GM18498 (cell line): ENCODE measurements at regions not wholly inside any gene's neighbourhood (a gene's known extent, or its start where the extent isn't known, plus 50 kb on each side); places are given as distances from the start of the nearest gene placed in this dataset.
"Not testable (repeated sequence)": the region's sequence is repeated elsewhere in the genome, so short reads cannot be mapped to it uniquely, and the experiment has no call there.

Experiments used
- ATAC-seq: cut with Tn5 transposase; IDR thresholded peaks from one replicate; pipeline ENCODE4 v1.9.1; 2021; ENCODE audit warnings: mild to moderate bottlenecking, moderate library complexity; ENCODE audit not compliant: unreplicated experiment

DNA sequence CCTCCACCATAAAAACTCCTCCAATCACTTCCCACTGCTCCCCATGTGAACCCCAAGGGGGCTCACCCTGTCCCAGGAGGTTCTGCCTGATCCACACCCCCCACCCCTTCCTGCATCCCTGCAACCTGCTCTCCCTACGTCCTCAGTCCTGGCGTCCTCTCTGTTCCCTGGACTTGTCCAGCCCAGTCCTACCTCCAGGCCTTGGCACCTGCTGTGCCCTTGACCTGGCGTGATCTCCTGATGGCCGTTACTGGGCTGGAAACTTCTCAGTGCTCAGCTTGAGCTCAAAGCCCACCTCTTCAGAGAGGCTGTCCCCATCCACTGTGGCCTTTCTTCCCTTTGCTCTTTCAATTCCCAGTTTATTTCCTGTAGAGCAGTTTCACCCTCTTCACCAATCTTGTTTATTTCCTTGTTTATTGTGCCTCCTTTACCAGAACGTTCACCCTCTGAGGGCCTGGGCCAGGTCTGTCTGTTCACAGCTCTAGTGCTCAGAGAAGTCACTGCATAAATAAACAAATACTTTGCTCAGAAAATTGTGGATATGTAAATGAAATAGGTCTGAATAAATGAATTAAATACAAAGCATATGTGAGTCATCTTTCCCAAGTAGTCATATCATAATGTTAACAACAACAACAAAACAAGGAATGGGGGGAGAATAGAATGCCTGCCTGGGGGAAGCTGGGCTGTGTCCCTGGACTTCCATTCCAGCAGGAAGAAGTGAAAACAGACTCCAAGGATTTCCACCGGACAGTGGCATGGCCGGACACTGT lies 175.7 kb upstream of the SULF2 start:
- no peak for ATAC-seq

DNA sequence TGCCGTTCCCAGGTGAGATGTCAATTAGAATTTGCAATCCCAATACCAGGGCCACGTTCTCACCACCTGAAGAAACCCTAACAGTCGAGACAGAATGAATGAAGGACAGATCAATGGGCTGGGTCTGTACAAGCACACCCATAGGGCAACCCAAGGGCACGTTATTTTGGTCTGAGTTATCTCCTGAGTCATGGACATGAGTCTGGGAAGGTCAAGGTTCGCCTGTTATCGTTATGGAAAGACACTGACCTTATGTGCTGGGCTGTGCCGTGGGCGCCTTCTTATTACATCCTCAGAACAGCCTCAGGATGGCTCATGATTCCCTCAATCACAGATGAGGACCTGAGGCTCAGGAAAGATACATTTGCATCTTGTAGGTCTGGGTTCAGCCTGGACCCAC lies 175.0 kb upstream of the SULF2 start:
- ATAC-seq, result no peak

DNA sequence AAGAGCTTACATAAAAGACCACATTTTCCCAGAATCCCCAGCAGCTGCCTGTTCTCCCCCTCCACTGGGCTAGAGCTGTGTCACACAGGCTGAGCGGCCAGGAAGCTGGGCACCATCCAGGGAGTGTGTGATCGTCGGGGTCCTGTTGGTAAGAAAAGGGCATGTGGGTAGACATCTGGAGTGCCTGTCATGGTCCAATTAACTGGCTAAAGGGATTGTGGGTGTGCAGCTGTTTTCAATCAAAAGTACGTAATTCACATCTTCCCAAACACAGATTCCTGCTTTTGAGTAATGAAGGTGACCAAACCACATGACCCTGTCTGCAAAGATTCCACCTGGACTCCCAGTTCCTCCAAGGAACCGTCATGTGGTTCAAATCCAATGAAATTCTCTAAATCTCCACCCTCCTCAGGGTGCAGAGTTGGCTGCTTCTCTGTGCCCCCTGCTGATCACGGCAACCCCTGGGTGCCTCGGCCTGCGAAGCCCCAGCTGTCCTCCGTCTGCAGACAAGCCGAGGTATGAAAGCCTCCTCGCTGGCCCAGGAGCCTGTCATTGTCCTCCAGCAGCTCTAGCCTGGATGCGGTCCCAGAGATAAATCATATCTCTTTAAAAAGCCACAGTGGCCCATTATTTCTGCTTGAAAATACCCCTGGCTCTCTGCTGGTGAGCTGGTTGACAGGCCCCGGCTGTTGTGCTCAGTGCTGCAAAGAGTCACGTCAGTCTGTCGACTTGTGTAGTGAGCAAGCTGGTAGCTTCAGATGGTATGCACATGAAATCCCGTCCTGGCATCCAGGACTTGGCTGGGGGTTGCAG lies 172.9 kb upstream of the SULF2 start:
- not testable (repeated sequence) for ATAC-seq

DNA sequence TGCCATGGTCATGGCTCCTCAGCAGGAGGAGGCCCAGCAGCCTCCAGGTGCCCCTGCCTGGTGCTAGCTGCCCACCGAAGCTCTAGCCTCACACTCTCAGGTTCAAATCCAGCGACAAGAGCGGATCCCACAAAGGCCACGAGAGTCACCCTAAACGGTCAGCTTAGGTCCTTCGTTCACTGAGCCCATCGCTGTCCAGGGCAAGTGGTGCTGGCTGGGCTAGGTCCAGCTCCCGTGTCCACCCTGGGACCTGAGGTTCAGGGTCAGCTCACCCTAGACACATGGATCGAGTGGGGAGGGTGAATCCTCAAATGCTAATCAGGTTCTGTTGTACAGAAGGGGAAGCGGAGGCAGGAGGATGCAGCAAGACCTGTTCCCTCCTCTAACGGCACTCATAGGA lies 171.9 kb upstream of the SULF2 start:
- no peak for ATAC-seq

DNA sequence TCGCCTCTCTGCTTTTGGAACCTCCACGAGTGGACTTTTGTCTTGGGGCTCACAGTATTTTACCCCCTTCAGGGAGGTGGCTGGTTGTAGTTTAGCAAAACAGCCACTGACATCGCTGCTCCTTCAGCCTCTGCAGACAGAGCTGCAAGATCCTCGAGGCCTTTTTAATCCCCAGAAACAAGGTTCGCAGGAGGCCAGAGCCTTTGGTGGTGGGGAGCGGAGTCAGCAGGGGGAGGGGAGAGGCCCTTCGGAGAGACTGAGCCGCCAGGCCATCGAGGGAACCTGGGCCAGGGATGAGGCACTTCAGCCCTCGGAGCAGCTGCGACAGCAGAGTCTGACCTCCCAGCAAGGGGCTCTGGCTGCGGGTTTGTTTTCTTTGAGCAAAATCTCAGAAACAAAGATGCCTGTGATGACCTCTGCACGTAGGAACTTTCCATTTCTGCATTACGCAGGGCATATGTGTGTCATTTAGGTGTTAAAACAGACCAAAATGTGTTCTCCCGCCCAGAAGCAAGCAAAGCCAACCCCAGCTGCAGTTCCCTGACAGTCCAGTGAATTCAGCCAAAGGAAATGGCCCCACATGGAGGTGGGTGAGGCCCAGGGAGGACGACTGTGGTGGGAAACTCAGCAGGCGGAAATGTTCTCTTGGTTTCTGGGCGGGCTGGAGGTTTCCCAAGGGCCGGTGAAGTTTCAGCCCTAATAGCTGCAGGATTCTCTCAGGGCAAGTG lies 171.2 kb upstream of the SULF2 start:
- no peak for ATAC-seq

DNA sequence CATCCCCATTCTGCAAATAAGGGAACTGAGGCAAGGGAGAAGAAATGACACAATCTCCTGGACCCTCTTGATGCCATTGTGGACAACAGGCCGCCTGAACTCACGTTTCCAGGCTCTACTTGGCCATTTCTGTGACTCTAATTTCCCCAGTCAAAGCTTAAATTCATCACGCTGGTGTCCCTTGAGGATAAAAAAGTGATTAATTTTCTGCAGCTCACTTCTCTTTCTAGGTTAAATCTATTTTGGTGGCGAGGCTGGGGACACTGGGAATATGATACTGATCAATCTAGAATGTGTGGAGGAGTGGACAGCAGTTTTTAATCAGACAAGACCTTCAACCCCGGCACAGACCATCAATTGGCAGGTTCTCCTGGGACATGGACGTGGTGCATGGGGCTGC lies 168.2 kb upstream of the SULF2 start:
- ATAC-seq, result no peak

DNA sequence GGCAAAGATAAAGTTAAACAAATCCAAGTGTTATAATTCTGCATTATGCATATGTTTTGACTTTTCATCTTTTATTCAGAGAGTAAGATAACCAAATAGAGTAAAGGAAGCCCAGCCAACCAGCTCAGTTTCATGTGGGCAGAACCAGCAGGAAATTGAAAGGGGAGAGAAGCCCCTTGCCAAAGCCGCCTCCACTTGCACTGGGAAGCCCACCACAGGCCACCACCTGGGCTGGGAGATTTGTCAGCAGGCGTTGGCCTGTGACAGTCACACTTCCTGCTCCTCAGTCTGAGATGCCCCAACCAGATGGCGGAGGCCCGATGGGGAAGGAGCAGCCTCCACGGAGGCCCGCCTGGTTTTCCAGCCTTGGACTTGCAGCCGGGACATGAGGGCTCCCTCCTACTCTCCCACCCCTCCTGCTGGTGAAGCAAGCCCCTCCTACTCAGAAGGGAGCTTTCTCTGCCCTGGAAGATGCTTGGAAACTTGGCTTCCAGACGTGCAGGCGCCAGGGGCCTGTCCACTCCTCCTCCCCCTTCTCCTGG lies 166.8 kb upstream of the SULF2 start:
- no peak for ATAC-seq

DNA sequence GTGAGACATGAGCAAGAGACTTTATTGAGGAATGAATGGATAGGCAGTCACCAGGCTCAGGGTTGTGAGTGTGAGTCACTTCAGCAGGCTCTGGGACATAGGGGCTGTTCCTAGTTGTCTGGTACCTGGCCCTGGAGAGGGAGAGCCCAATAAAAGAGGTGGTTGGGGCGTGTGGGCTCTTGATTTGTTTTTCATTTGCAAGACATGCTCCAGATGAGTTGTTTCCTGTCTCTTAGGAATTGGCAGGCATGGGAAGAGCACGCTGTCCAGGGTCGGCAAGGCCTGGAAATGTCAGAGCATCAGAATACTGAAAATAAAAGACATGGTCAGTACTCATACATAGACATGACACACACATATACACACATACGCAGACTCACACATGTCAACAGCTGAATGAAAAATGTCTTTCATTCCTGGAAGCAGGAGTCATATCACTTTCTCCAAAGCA lies 166.3 kb upstream of the SULF2 start:
- no peak for ATAC-seq

DNA sequence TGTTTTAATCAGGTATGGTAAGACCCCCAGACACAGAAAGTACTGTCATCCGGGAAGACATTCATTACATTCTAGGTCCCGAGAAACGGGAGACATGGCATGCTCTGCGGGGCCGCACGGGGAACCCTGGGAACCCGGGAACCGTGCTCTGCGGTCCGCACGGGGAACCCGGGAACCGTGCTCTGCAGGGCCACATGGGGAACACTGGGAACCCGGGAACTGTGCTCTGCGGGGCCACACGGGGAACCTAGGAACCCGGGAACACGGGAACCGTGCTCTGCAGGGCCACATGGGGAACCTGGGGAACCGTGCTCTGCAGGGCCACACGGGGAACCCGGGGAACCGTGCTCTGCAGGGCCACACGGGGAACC lies 165.6 kb upstream of the SULF2 start:
- no peak for ATAC-seq

DNA sequence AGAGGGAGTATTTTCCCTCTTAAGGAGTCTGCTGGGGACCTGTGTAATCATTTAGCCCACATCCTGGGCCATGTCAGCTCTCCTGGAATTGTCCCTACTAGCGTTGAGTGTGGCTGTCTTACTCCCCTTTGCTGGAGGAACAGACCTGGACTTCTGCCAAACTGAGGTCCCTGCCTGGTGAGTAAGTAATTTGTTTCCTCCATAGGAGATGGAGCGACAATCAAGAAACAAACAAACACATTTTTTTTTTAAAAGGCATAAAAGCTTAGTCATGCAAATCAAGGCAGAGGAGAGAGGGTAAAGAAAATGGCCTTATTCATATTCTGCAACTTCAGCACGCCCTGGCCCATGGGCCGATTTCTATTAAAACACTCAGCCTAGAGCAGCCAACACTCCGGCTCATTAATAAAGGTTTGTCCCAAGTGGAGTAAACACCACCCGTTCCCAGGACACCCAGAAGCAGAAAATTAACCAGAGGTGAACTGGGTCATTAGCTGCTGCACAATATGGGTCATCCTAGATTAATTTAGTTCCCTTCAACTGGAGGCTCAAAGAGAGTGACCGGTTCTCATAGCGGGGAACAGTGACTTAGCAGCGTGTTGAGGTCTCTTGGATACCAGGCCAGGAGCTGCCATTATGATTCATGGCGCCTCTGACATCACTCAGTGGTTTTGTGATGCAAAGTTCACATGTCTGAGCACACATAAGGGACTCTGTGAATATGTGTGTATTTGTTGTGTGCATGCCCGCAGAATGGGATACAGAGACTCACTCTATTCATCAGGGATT lies 165.0 kb upstream of the SULF2 start:
- no peak for ATAC-seq

DNA sequence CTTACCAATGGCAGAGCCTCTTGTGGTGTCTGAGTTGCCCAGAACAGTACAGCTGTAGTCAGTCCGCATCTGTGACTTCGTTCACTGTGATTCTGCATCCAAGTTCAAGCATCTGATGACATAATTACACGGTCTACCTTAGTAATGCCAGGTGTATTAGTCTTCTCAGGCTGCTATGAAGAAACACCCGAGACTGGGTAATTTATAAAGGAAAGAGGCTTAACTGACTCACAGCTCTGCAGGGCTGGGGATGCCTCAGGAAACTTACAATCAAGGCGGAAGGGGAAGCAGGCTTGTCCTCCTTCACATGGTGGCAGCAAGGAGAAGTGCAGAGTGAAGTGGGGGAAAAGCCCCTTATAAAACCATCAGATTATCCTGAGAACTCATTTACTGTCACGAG lies 163.9 kb upstream of the SULF2 start:
- no peak for ATAC-seq

DNA sequence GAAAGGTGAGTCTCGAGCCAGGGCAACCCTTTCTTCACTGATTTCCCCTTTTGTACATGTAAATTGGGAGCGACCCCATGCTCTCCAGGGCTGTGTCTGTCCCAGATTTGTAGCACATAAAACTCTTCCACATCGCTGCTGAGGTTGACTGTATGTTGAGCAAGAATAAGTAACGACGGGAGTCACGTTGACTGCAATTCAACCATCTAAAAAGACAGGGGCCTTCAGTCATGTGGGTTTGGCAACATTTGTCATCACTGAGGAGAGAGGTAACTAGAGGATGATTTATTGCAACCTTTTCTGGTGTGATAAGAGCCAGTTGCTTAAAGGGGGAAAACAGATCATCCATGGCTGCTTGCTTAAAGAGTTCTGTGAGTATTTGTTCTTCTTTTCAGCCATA lies 159.4 kb upstream of the SULF2 start:
- ATAC-seq, result no peak

DNA sequence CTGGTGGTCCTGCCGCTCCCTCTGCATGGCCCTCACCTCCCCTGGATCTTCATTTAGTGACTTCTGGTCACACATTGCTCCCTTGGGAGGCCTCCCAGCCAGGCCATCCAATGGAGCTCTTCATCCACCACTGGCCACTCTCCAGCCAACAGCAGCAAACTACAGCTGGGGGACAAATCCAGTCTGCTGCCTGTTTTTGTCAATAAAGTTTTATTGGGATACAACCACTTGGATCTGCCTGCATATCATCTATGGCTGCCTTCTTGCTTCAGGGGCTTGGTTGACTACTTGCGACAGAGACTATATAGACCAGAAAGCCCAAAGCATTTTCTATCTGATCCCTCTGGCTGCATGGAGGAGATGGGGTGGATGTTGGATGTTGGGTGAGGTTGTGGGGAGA lies 156.6 kb upstream of the SULF2 start:
- ATAC-seq, result no peak

DNA sequence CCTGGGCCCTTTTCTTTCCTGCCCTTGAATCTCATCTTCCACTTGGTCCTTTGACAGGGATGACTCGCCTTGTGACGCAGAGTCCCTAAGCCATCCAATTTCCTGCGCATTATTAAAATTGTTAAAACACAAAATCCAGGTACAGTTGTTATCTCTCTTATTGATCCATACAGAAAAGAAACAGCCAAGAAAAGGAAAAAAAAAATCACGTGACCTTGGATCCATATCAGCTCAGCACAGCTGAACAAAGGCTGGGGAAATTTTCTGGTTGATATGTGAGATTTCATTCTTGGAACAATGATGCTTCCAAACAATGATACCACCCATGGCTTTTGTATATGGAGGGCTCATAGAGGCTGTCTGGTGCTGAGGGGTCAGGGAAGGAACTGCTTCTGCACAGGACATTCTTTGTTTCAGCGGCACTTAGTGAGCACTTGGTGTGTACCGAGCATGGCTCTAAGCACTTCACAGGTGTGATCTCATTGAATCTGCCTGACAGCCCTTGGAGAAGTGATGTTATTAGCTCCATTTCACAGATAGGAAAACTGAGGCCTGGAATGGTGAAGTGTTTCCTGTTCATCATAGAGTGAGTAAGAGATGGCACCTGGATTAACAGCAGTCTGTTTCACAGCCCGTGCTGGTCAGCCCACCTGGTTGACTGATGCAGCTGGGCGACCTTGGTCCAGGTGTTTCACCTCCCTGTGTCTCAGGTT lies 155.0 kb upstream of the SULF2 start:
- no peak for ATAC-seq

DNA sequence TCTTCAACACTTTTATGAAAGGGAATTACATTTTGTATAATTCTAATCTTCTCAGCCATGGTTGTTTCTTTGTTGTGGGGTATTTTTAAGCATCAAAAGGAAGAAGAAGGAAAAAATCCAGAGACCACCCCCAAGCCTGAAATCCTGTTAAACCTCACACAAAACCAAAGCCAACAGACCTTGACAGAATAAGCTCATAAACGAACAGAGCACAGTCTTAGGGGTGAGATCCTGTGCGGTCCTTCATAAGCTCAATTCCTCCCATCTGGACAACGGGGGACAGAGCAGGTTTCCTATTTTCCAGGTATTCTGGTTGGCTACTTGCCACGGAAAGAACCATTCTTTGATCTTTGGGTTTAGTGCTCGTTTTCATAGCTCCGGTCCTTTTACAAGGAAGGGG lies 151.3 kb upstream of the SULF2 start:
- no peak for ATAC-seq

DNA sequence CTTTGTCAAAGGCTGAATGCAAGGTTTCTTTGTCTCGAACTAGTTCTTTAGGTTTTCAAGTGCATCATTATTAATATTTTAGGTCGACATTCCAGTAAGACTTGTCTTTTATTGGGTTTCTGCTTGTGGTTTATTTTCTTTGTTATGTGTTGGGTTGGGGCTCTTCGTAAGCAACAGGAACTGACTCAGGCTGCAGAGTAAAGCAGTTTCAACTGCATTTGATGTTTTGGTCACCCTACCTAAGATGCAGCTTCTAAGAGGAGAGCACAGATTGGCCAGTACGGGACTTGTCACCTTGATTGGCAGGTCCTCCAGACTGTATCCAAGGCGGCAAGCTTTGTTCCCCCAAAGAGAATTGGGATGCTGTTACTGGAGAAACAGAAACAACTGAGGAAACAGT lies 149.5 kb upstream of the SULF2 start:
- no peak for ATAC-seq

DNA sequence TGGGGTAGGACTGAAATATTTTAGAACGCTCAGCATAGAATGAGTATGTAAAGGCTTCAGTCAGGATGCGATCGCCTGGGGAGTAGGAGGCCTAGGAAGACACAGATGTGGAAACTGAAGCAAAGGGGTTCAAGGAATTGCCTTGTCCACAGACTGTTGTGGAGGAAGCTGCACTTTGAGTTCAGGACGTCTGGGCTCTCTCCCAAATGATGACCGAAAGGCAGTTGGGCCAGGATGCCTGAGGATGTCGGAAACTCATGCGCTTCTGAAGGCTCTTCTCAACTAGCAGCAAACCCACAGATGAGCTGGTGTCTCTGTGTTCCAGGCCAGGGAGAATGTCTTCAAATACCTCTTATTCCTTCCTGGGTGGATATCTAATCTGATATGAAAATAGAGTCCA lies 146.2 kb upstream of the SULF2 start:
- no peak for ATAC-seq

DNA sequence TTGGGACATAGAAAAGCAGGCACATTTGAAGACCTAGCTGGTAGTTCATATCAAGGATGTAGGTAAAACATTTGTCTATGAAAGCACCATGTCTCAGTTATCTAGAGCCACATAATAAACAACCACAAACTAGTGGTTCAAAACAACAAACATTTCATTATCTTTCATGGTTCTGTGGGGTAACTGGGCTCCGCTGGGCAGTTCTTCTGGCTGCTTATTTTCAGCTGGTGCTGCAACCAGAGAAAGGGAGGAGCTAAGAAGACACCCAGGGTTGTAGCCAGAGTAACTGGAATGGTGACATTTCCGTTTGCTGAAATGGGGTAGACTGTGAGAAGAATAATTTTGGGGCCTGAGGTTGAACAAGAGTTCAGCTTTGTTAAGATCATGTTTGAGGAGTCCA lies 145.7 kb upstream of the SULF2 start:
- no peak for ATAC-seq

DNA sequence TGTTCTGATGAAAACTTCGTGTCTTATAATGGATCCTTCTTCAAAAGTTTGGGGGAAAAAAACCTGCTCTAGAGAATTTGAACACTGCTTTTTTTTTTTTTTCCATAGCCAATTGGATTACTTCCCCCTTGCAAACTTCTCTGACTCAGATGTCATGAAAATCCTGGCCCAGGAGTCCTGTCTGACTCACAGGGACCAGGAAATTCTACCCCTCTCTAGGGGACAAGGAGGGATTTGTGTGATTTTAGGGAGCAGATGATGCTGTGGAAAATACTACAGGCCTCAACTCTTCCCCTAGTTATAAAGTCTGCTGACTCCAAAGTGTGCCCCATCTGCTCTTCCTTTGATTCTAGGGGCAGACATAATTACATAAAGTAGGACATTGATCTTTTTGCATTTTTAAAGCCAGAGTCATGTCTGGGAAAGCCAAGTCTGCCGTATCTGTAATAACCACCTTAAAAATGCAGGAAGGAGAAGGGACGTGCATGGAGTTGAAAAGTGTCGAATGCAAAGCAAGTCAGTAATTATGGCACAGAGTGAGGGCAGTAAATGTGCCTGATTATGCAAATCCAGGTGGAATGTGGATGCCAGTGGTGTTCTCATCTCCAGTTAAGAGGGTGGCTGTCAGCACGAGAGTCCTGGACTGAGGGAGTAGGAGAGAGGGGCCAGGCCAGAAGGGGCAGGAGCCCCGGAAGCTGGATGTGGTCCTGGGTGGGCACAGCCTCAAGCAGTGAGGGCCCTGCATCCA lies 144.3 kb upstream of the SULF2 start:
- ATAC-seq, result no peak
